Loucy (cell line): ENCODE measurements at regions not wholly inside any gene's neighbourhood (a gene's known extent, or its start where the extent isn't known, plus 50 kb on each side); places are given as distances from the start of the nearest gene placed in this dataset.

Experiments
- H2AFZ ChIP-seq: fragments of 200-600 bp; sonication (generic); 2 replicates; pipeline ENCODE4 v1.6.0; 2016; ENCODE audit warnings: antibody characterized with exemption, mild to moderate bottlenecking, low read length, moderate library complexity
- H3F3A ChIP-seq: fragments of 200-600 bp; 2 replicates; pipeline ENCODE4 v1.6.0; 2016; ENCODE audit warnings: antibody characterized with exemption, low read depth, mild to moderate bottlenecking
- H3K27me3 ChIP-seq: fragments of 200-600 bp; sonication (generic); 2 replicates; pipeline ENCODE4 v1.6.1; 2014; ENCODE audit warnings: low read length, mild to moderate bottlenecking; ENCODE audit not compliant: insufficient read depth, poor library complexity, severe bottlenecking
- H3K36me3 ChIP-seq: fragments of 200-600 bp; sonication (generic); 2 replicates; pipeline ENCODE4 v1.6.1; 2016; ENCODE audit warnings: low read length; ENCODE audit not compliant: insufficient read depth
- H3K4me1 ChIP-seq: fragments of 200-600 bp; sonication (generic); 2 replicates; pipeline ENCODE4 v1.5.1; 2014; ENCODE audit warnings: low read length, mild to moderate bottlenecking; ENCODE audit not compliant: insufficient read depth, poor library complexity, severe bottlenecking
- H3K4me2 ChIP-seq: fragments of 200-600 bp; sonication (generic); 2 replicates; pipeline ENCODE4 v1.6.0; 2014; ENCODE audit warnings: antibody characterized with exemption, low read length, low read depth, mild to moderate bottlenecking; ENCODE audit not compliant: poor library complexity, severe bottlenecking
- H3K4me3 ChIP-seq: fragments of 200-600 bp; sonication (generic); 2 replicates; pipeline ENCODE4 v1.5.1; 2014; ENCODE audit warnings: low read length, mild to moderate bottlenecking, mixed read lengths; ENCODE audit not compliant: poor library complexity, severe bottlenecking
- H3K79me2 ChIP-seq: fragments of 200-600 bp; sonication (generic); 2 replicates; pipeline ENCODE4 v1.6.1; 2014; ENCODE audit warnings: low read length; ENCODE audit not compliant: insufficient read depth
- H3K9ac ChIP-seq: fragments of 200-600 bp; sonication (generic); 2 replicates; pipeline ENCODE4 v1.6.0; 2014; ENCODE audit warnings: mild to moderate bottlenecking, low read depth, low read length, moderate library complexity; ENCODE audit not compliant: poor library complexity, severe bottlenecking
- H3K9me2 ChIP-seq: fragments of 200-600 bp; sonication (generic); replicated peaks from 2 replicates; pipeline ENCODE4 v1.6.1; 2016; ENCODE audit warnings: low read depth, low read length, mixed read lengths
- H3K9me3 ChIP-seq: fragments of 200-600 bp; sonication (generic); 2 replicates; pipeline ENCODE4 v1.6.1; 2014; ENCODE audit warnings: mild to moderate bottlenecking, antibody characterized with exemption, low read length, low read depth; ENCODE audit not compliant: insufficient read depth
- H4K20me1 ChIP-seq: fragments of 200-600 bp; sonication (generic); 2 replicates; pipeline ENCODE4 v1.6.0; 2014; ENCODE audit warnings: antibody characterized with exemption, low read length, mild to moderate bottlenecking; ENCODE audit not compliant: insufficient read depth, poor library complexity, severe bottlenecking
- EZH2phosphoT487 ChIP-seq: fragments of 200-600 bp; IDR thresholded peaks from 2 replicates; pipeline ENCODE4 v1.6.1; 2018; ENCODE audit warnings: antibody characterized with exemption, mild to moderate bottlenecking, moderate library complexity, borderline replicate concordance
- TF ChIP-seq, protein P1 (sequence below): fragments of 200-600 bp; sonication (generic); conservative IDR thresholded peaks from 2 replicates; pipeline ENCODE4 v1.5.1; 2014; ENCODE audit warnings: mild to moderate bottlenecking, antibody characterized with exemption, low read length

DNA sequence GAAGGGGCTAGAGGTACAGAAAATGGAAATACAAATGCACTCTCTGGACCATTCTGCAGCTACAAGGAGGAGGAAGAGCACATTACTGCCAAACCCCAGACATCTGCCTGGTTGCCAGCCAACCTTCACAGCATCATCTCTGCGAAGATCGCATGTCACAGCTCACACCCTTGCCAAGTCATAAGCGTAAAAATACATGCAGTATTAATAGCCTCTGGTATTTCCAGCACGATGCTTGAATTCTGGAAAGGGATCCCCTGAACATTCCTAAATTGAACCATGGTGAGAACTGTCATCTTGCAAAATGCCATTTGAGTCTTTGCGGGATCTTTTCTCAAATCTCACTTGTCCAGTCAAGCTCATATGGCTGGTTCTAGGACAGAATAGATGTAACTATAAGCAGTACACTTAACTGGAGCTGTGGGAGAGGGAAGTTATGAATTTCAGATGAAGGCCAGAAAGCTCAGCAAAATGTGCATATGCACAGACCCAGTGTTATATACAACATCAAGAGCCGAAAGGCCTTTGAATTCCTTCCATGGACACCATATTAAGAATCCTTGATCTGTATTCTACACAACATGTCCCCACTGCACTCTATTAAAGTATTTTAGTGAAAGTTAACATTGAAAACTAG lies 211.6 kb downstream of the DUSP6 start:
- TF ChIP-seq, protein P1, sequence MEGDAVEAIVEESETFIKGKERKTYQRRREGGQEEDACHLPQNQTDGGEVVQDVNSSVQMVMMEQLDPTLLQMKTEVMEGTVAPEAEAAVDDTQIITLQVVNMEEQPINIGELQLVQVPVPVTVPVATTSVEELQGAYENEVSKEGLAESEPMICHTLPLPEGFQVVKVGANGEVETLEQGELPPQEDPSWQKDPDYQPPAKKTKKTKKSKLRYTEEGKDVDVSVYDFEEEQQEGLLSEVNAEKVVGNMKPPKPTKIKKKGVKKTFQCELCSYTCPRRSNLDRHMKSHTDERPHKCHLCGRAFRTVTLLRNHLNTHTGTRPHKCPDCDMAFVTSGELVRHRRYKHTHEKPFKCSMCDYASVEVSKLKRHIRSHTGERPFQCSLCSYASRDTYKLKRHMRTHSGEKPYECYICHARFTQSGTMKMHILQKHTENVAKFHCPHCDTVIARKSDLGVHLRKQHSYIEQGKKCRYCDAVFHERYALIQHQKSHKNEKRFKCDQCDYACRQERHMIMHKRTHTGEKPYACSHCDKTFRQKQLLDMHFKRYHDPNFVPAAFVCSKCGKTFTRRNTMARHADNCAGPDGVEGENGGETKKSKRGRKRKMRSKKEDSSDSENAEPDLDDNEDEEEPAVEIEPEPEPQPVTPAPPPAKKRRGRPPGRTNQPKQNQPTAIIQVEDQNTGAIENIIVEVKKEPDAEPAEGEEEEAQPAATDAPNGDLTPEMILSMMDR = no peak
- TF ChIP-seq EZH2phosphoT487 = no peak
- Histone ChIP-seq H3K4me1 (peaks cover 3% of the 10 kb centered on the region), H3K9me2 (no peaks in the 10 kb centered on the region), H3K27me3 (no peaks in the 10 kb centered on the region), H3K4me2 (no peak overlapping the region), H2AFZ (no peak overlapping the region), H3K4me3 (no peak overlapping the region), H3K36me3 (no peaks in the 10 kb centered on the region), H3K9me3 (no peaks in the 10 kb centered on the region), H3F3A (no peaks in the 10 kb centered on the region), H4K20me1 (no peaks in the 10 kb centered on the region), H3K79me2 (no peaks in the 10 kb centered on the region), H3K9ac (no peak overlapping the region)

DNA sequence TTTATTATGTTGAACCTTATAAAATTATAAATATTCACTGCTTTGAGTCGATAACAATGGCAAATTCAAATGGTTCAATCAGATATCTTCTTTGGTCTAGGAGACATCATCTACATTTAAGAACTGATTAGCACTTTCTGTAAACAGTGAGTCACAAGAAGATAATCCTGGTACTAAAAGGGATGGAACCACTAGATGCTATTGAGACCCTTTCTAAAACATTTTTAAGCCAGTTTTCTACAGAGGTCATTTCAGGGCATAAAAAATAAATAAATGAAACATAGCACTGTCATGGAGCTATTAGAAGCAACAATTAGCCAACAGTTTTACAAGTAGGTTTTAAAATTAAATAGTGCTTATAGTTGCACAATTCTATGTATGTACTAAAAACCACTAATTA lies 212.2 kb downstream of the DUSP6 start:
- Histone ChIP-seq H3K36me3 (no peaks in the 10 kb centered on the region), H2AFZ (no peak overlapping the region), H3K9me2 (no peaks in the 10 kb centered on the region), H3K4me2 (no peak overlapping the region), H3K4me1 (no peaks in the 10 kb centered on the region), H3K9ac (no peak overlapping the region), H4K20me1 (no peaks in the 10 kb centered on the region), H3K79me2 (no peaks in the 10 kb centered on the region), H3K4me3 (no peak overlapping the region), H3K27me3 (no peaks in the 10 kb centered on the region), H3K9me3 (no peaks in the 10 kb centered on the region), H3F3A (no peaks in the 10 kb centered on the region)
- no peak for TF ChIP-seq EZH2phosphoT487
- TF ChIP-seq, protein P1 = no peak

DNA sequence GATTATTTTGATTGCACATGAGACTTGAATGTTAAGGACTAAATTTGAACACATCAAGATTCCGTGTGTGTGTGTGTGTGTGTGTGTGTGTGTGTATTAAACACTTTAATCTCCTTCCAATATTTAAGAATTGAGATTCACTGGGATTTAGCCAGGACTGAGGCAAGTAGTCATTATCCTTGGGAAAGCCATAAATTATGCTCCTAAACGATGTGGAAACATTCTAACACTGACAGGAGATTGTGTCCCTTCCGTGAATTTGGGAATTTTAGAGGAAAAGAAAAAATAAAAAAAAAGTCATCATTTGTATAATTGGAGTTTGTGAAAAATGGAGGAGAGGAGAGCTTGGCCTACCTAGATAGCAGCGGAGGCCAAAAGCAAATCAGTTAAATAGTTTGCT lies 212.9 kb downstream of the DUSP6 start:
- no peak for TF ChIP-seq EZH2phosphoT487
- TF ChIP-seq, protein P1 = no peak
- Histone ChIP-seq H4K20me1 (no peaks in the 10 kb centered on the region), H3K9me3 (no peaks in the 10 kb centered on the region), H3K9ac (no peak overlapping the region), H3F3A (no peaks in the 10 kb centered on the region), H3K36me3 (no peaks in the 10 kb centered on the region), H3K4me3 (no peak overlapping the region), H3K27me3 (no peaks in the 10 kb centered on the region), H3K4me1 (no peaks in the 10 kb centered on the region), H2AFZ (no peak overlapping the region), H3K4me2 (no peak overlapping the region), H3K9me2 (no peaks in the 10 kb centered on the region), H3K79me2 (no peaks in the 10 kb centered on the region)
